HEK293 (cell line): ENCODE measurements at regions not wholly inside any gene's neighbourhood (a gene's known extent, or its start where the extent isn't known, plus 50 kb on each side); places are given as distances from the start of the nearest gene placed in this dataset.

Experiments used
- CTCF ChIA-PET: fragments of 350-600 bp; formaldehyde crosslinking; extraction: SDS; loops from one replicate; lab custom pipeline; 2021; ENCODE audit warnings: antibody characterized with exemption; lab: Yijun Ruan, JAX
- POLR2A ChIA-PET: fragments of 300-600 bp; formaldehyde crosslinking; extraction: SDS; loops from one replicate; lab custom pipeline; 2020; ENCODE audit warnings: antibody characterized with exemption, inconsistent platforms; lab: Yijun Ruan, JAX
- H3K27ac ChIP-seq: fragments of 200-500 bp; sonication (Bioruptor generic); 2 replicates; pipeline ENCODE4 v1.5.1; 2014; ENCODE audit warnings: low read depth, low read length, control low read depth, inconsistent platforms; ENCODE audit errors: extremely low read depth
- H3K36me3 ChIP-seq, 2 experiments: fragments of 200-500 bp in 1 of 2; sonication (Bioruptor generic) in 1 of 2; 1 replicate in 1 of 2; 2 replicates in 1 of 2; pipeline ENCODE4 v1.5.1; 2014 to 2017; ENCODE audit warnings: inconsistent platforms in 2 of 2, low read length in 2 of 2; ENCODE audit not compliant: control insufficient read depth in 2 of 2, insufficient read depth in 1 of 2
- H3K4me1 ChIP-seq: fragments of 200-500 bp; sonication (Bioruptor generic); 2 replicates; pipeline ENCODE4 v1.5.1; 2014; ENCODE audit warnings: mild to moderate bottlenecking, low read length, inconsistent platforms; ENCODE audit not compliant: control insufficient read depth, insufficient read depth
- H3K4me3 ChIP-seq: 2 replicates; pipeline ENCODE4 v1.5.1; 2011; ENCODE audit warnings: low read depth, mild to moderate bottlenecking, control low read depth, low read length, moderate library complexity
- H3K9me3 ChIP-seq: fragments of 200-500 bp; sonication (Bioruptor generic); 2 replicates; pipeline ENCODE4 v1.5.1; 2014; ENCODE audit warnings: low read depth, low read length, inconsistent platforms; ENCODE audit not compliant: control insufficient read depth, insufficient read depth
- GLI4 ChIP-seq: fragments of 450-650 bp; formaldehyde crosslinking; IDR thresholded peaks from 2 replicates; pipeline ENCODE4 v1.5.1; 2016; ENCODE audit warnings: missing biosample characterization, missing genetic modification characterization
- KLF16 ChIP-seq: fragments of 450-650 bp; formaldehyde crosslinking; IDR thresholded peaks from 2 replicates; pipeline ENCODE4 v1.5.1; 2017; ENCODE audit warnings: missing biosample characterization, missing genetic modification characterization
- REPIN1 ChIP-seq: fragments of 450-650 bp; formaldehyde crosslinking; IDR thresholded peaks from 2 replicates; pipeline ENCODE4 v1.5.1; 2017; ENCODE audit warnings: missing biosample characterization, missing genetic modification characterization, low read depth
- SP2 ChIP-seq: fragments of 450-650 bp; formaldehyde crosslinking; IDR thresholded peaks from 2 replicates; pipeline ENCODE4 v1.5.1; 2016; ENCODE audit warnings: missing biosample characterization, missing genetic modification characterization
- WT1 ChIP-seq: fragments of 450-650 bp; formaldehyde crosslinking; IDR thresholded peaks from 2 replicates; pipeline ENCODE4 v1.5.1; 2016; ENCODE audit warnings: missing biosample characterization, missing genetic modification characterization
- ZFP41 ChIP-seq: fragments of 450-650 bp; formaldehyde crosslinking; IDR thresholded peaks from 2 replicates; pipeline ENCODE4 v1.5.1; 2016; ENCODE audit warnings: missing biosample characterization, missing genetic modification characterization, borderline replicate concordance
- ZIC2 ChIP-seq: fragments of 450-650 bp; formaldehyde crosslinking; IDR thresholded peaks from 2 replicates; pipeline ENCODE4 v1.5.1; 2016; ENCODE audit warnings: missing biosample characterization, missing genetic modification characterization
- ZNF214 ChIP-seq: fragments of 450-650 bp; formaldehyde crosslinking; IDR thresholded peaks from 2 replicates; pipeline ENCODE4 v1.5.1; 2017; ENCODE audit warnings: missing biosample characterization, mild to moderate bottlenecking, missing genetic modification characterization, borderline replicate concordance
- ZNF350 ChIP-seq: fragments of 450-650 bp; formaldehyde crosslinking; IDR thresholded peaks from 2 replicates; pipeline ENCODE4 v1.5.0; 2017; ENCODE audit warnings: missing biosample characterization, mild to moderate bottlenecking, missing genetic modification characterization
- ZNF555 ChIP-seq: fragments of 450-650 bp; formaldehyde crosslinking; conservative IDR thresholded peaks from 2 replicates; pipeline ENCODE4 v1.5.1; 2017; ENCODE audit warnings: missing biosample characterization, mild to moderate bottlenecking, missing genetic modification characterization, inconsistent platforms
- ZNF621 ChIP-seq: fragments of 450-650 bp; formaldehyde crosslinking; IDR thresholded peaks from 2 replicates; pipeline ENCODE4 v1.5.1; 2017; ENCODE audit warnings: missing biosample characterization, missing genetic modification characterization
- ZNF623 ChIP-seq: fragments of 450-650 bp; formaldehyde crosslinking; IDR thresholded peaks from 2 replicates; pipeline ENCODE4 v1.5.1; 2016; ENCODE audit warnings: missing biosample characterization, missing genetic modification characterization
- ZNF624 ChIP-seq: fragments of 450-650 bp; formaldehyde crosslinking; IDR thresholded peaks from 2 replicates; pipeline ENCODE4 v1.5.1; 2017; ENCODE audit warnings: missing biosample characterization, missing genetic modification characterization
- ZNF658 ChIP-seq: fragments of 450-650 bp; formaldehyde crosslinking; IDR thresholded peaks from 2 replicates; pipeline ENCODE4; 2016; ENCODE audit warnings: missing biosample characterization, missing genetic modification characterization
- ZNF747 ChIP-seq: fragments of 450-650 bp; formaldehyde crosslinking; IDR thresholded peaks from 2 replicates; pipeline ENCODE4 v1.5.1; 2016; ENCODE audit warnings: missing biosample characterization, missing genetic modification characterization
- ZNF837 ChIP-seq: fragments of 450-650 bp; formaldehyde crosslinking; IDR thresholded peaks from 2 replicates; pipeline ENCODE4 v1.5.1; 2016; ENCODE audit warnings: missing biosample characterization, missing genetic modification characterization
- ZNF843 ChIP-seq: fragments of 450-650 bp; formaldehyde crosslinking; IDR thresholded peaks from 2 replicates; pipeline ENCODE4 v1.5.1; 2016; ENCODE audit warnings: missing biosample characterization, missing genetic modification characterization
- ZSCAN16 ChIP-seq: fragments of 450-650 bp; formaldehyde crosslinking; IDR thresholded peaks from 2 replicates; pipeline ENCODE4 v1.5.1; 2016; ENCODE audit warnings: missing biosample characterization, missing genetic modification characterization
- TF ChIP-seq, protein P1 (sequence below): fragments of 450-650 bp; formaldehyde crosslinking; IDR thresholded peaks from 2 replicates; pipeline ENCODE4 v1.5.1; 2016; ENCODE audit warnings: missing biosample characterization, missing genetic modification characterization
- TF ChIP-seq, protein P2 (sequence below): sonication (generic); formaldehyde crosslinking; IDR thresholded peaks from 2 replicates; pipeline ENCODE4 v1.8.1; 2022; ENCODE audit warnings: mild to moderate bottlenecking, moderate library complexity, missing genetic modification reagents
- TF ChIP-seq, protein P3 (sequence below): fragments of 450-650 bp; formaldehyde crosslinking; conservative IDR thresholded peaks from 2 replicates; pipeline ENCODE4 v1.5.1; 2016; ENCODE audit warnings: low read depth, missing biosample characterization, missing genetic modification characterization
- TF ChIP-seq, protein P4 (sequence below): fragments of 450-650 bp; formaldehyde crosslinking; IDR thresholded peaks from 2 replicates; pipeline ENCODE4; 2016; ENCODE audit warnings: missing biosample characterization, missing genetic modification characterization
- TF ChIP-seq, protein P5 (sequence below): fragments of 450-650 bp; formaldehyde crosslinking; IDR thresholded peaks from 2 replicates; pipeline ENCODE4 v1.5.1; 2016; ENCODE audit warnings: missing biosample characterization, missing genetic modification characterization

DNA sequence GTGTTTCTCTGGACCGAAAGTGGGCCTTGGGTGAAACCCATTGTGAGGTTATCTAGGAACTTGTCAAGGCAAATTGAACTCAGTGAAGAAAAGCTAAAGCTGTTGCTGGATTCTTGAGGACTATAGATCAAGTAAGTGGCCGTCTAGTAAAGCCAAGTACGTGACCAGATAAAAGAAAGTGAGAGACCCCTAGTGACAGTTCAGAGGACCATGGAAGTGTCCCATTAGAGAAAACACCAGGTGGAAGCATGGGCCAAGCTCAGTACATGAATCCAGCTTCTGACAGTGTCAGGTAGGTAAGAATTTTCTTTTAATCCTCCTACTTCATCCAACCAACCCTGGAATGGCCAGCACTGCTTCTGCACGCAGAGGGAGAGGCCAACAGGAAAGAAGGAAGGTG is 349.3 kb upstream of the RGMA start:
- no peaks in the 10 kb centered on the region for H3K9me3 ChIP-seq
- TF ChIP-seq SP2 (tag by site-specific recombination) (no peak), GLI4 (tag by site-specific recombination) (no peak), ZSCAN16 (tag by site-specific recombination) (no peak), ZNF624 (tag by site-specific recombination) (no peak), ZNF621 (tag by site-specific recombination) (no peak), ZNF747 (tag by site-specific recombination) (no peak)
- TF ChIP-seq, protein P1, sequence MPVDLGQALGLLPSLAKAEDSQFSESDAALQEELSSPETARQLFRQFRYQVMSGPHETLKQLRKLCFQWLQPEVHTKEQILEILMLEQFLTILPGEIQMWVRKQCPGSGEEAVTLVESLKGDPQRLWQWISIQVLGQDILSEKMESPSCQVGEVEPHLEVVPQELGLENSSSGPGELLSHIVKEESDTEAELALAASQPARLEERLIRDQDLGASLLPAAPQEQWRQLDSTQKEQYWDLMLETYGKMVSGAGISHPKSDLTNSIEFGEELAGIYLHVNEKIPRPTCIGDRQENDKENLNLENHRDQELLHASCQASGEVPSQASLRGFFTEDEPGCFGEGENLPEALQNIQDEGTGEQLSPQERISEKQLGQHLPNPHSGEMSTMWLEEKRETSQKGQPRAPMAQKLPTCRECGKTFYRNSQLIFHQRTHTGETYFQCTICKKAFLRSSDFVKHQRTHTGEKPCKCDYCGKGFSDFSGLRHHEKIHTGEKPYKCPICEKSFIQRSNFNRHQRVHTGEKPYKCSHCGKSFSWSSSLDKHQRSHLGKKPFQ, result no peak
- H3K36me3 ChIP-seq, result no peaks in the 10 kb centered on the region
- H3K27ac ChIP-seq, result no peak overlapping the region
- H3K4me3 ChIP-seq, result no peak overlapping the region
- no peaks in the 10 kb centered on the region for H3K4me1 ChIP-seq
- ChIA-PET CTCF (interaction anchor here (0.6 kb wide), 1 partner anchor 852 kb away, joined by 3 read pairs; no protein-coding TSS in a partner anchor), POLR2A (no interaction called here)

DNA sequence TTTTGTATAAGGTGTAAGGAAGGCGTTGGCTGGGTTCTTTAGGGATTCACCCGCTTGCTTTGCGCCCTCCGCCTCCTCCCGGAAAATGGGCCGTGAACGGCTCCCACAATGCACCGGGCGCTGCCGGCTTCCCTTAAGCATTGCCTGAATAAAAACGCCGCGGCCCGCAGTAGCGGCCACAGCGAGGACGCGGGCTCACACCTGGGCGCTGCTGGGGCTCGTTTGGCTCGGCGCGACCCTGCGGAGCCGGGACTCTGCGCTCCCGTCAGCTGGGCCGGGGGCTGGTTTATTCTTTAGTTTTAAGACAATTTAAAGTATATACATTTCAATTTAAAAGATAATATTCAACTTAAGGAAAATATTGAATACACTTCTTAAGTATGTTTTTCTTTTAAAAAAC is 343.5 kb upstream of the RGMA start:
- Histone ChIP-seq H3K27ac (no peak overlapping the region), H3K4me3 (no peak overlapping the region), H3K4me1 (no peaks in the 10 kb centered on the region), H3K9me3 (no peaks in the 10 kb centered on the region), H3K36me3 (no peaks in the 10 kb centered on the region)
- ChIA-PET CTCF (no interaction called here), POLR2A (no interaction called here)
- TF ChIP-seq ZNF350 (tag by site-specific recombination) (no peak), REPIN1 (tag by site-specific recombination) (no peak), ZNF214 (tag by site-specific recombination) (no peak), ZFP41 (tag by site-specific recombination) (no peak), ZIC2 (tag by site-specific recombination) (no peak), KLF16 (tag by site-specific recombination) (no peak), WT1 (no peak), ZNF843 (tag by site-specific recombination) (no peak), ZNF555 (tag by site-specific recombination) (no peak), ZNF623 (tag by site-specific recombination) (no peak), ZNF658 (tag by site-specific recombination) (no peak), ZNF837 (no peak)
- TF ChIP-seq, protein P2, sequence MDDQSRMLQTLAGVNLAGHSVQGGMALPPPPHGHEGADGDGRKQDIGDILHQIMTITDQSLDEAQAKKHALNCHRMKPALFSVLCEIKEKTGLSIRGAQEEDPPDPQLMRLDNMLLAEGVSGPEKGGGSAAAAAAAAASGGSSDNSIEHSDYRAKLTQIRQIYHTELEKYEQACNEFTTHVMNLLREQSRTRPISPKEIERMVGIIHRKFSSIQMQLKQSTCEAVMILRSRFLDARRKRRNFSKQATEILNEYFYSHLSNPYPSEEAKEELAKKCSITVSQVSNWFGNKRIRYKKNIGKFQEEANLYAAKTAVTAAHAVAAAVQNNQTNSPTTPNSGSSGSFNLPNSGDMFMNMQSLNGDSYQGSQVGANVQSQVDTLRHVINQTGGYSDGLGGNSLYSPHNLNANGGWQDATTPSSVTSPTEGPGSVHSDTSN (CRISPR knock-in tag), result no peak
- TF ChIP-seq, protein P3, sequence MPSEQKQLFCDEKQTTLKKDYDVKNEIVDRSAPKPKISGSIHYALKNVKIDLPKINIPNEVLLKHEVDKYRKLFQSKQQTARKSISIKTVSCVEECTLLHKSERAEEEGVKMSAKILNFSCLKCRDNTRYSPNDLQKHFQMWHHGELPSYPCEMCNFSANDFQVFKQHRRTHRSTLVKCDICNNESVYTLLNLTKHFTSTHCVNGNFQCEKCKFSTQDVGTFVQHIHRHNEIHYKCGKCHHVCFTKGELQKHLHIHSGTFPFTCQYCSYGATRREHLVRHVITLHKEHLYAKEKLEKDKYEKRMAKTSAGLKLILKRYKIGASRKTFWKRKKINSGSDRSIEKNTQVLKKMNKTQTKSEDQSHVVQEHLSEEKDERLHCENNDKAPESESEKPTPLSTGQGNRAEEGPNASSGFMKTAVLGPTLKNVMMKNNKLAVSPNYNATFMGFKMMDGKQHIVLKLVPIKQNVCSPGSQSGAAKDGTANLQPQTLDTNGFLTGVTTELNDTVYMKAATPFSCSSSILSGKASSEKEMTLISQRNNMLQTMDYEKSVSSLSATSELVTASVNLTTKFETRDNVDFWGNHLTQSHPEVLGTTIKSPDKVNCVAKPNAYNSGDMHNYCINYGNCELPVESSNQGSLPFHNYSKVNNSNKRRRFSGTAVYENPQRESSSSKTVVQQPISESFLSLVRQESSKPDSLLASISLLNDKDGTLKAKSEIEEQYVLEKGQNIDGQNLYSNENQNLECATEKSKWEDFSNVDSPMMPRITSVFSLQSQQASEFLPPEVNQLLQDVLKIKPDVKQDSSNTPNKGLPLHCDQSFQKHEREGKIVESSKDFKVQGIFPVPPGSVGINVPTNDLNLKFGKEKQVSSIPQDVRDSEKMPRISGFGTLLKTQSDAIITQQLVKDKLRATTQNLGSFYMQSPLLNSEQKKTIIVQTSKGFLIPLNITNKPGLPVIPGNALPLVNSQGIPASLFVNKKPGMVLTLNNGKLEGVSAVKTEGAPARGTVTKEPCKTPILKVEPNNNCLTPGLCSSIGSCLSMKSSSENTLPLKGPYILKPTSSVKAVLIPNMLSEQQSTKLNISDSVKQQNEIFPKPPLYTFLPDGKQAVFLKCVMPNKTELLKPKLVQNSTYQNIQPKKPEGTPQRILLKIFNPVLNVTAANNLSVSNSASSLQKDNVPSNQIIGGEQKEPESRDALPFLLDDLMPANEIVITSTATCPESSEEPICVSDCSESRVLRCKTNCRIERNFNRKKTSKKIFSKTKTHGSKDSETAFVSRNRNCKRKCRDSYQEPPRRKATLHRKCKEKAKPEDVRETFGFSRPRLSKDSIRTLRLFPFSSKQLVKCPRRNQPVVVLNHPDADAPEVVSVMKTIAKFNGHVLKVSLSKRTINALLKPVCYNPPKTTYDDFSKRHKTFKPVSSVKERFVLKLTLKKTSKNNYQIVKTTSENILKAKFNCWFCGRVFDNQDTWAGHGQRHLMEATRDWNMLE (tag by site-specific recombination), result no peak
- TF ChIP-seq, protein P4, sequence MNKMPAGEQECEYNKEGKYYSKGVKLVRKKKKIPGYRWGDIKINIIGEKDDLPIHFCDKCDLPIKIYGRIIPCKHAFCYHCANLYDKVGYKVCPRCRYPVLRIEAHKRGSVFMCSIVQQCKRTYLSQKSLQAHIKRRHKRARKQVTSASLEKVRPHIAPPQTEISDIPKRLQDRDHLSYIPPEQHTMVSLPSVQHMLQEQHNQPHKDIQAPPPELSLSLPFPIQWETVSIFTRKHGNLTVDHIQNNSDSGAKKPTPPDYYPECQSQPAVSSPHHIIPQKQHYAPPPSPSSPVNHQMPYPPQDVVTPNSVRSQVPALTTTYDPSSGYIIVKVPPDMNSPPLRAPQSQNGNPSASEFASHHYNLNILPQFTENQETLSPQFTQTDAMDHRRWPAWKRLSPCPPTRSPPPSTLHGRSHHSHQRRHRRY (tag by site-specific recombination), result no peak
- TF ChIP-seq, protein P5, sequence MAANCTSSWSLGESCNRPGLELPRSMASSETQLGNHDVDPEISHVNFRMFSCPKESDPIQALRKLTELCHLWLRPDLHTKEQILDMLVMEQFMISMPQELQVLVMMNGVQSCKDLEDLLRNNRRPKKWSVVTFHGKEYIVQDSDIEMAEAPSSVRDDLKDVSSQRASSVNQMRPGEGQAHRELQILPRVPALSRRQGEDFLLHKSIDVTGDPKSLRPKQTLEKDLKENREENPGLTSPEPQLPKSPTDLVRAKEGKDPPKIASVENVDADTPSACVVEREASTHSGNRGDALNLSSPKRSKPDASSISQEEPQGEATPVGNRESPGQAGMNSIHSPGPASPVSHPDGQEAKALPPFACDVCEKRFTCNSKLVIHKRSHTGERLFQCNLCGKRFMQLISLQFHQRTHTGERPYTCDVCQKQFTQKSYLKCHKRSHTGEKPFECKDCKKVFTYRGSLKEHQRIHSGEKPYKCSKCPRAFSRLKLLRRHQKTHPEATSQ (tag by site-specific recombination), result no peak
